Stomach (tissue), 8 donors: ENCODE measurements at regions not wholly inside any gene's neighbourhood (a gene's known extent, or its start where the extent isn't known, plus 50 kb on each side); places are given as distances from the start of the nearest gene placed in this dataset.

Source experiments
- DNase-seq, 2 donors: peaks; one replicate each; pipeline versions ENCODE4 v3.0.0 to v3.0.0-alpha.2; 2013 to 2019
- H3K27ac ChIP-seq, 5 donors: fragments of 200-600 bp in 4 of 5; sonication (generic) in 4 of 5; one replicate each; pipeline ENCODE4 v1.5.1; 2013 to 2019; ENCODE audit warnings: mild to moderate bottlenecking in 1 of 5, moderate library complexity in 1 of 5
- H3K27me3 ChIP-seq, 3 donors: fragments of 200-600 bp; sonication (generic); one replicate each; pipeline ENCODE4 v1.5.1; 2017 to 2019; ENCODE audit warnings: mixed run types in 1 of 3
- H3K36me3 ChIP-seq, 4 donors: fragments of 200-600 bp; sonication (generic); 1 replicate in 3 of 4; 2 replicates in 1 of 4; pipeline ENCODE4 v1.5.1; 2016 to 2019
- H3K4me1 ChIP-seq, 4 donors: fragments of 200-600 bp; sonication (generic); one replicate each; pipeline ENCODE4 v1.5.1; 2016 to 2019
- H3K4me3 ChIP-seq, 4 donors: fragments of 200-600 bp; sonication (generic) in 3 of 4; one replicate each; pipeline ENCODE4 v1.5.1; 2016 to 2019; ENCODE audit warnings: mild to moderate bottlenecking in 1 of 4
- H3K9me3 ChIP-seq, 4 donors: fragments of 200-600 bp; sonication (generic); one replicate each; pipeline ENCODE4 v1.5.1; 2016 to 2019
- CTCF ChIP-seq, 7 experiments: fragments of 450-650 bp in 4 of 7; fragments of 200-600 bp in 3 of 7; sonication (generic) in 3 of 7; IDR thresholded peaks; one replicate each; pipeline ENCODE4 v1.5.1; 2016 to 2019; ENCODE audit warnings: antibody characterized with exemption in 7 of 7, control low read depth in 2 of 7, mild to moderate bottlenecking in 1 of 7
- EP300 ChIP-seq: sonication (generic); formaldehyde crosslinking; IDR thresholded peaks from one replicate; pipeline ENCODE4 v1.6.1; 2017; ENCODE audit warnings: antibody characterized with exemption
- POLR2A ChIP-seq, 4 donors: fragments of 450-650 bp; IDR thresholded peaks; one replicate each; pipeline ENCODE4 v1.6.1; 2016; ENCODE audit warnings: antibody characterized with exemption in 4 of 4, control low read depth in 2 of 4, mild to moderate bottlenecking in 1 of 4, moderate library complexity in 1 of 4
- POLR2AphosphoS5 ChIP-seq, 3 donors: sonication (generic); formaldehyde crosslinking; IDR thresholded peaks; one replicate each; pipeline ENCODE4 v1.6.1; 2016; ENCODE audit warnings: antibody characterized with exemption in 3 of 3
- WGBS, 5 donors: extraction: QIAGEN DNeasy Blood & Tissue Kit in 3 of 5; methylation state at CpG; one replicate each; pipeline versions ENCODE4 v1.1.5 to v1.1.7; 2013 to 2018; 5-methylcytosine and 5-hydroxymethylcytosine counted together
- intact Hi-C: fragments of 100-400 bp; cut with DNase I; formaldehyde crosslinking; loops from one replicate; pipeline ENCODE4 v1.15.1; 2023; ENCODE audit warnings: low total_unique reads
- donor health status: healthy with polysubstance abuse.
- donor health status: Bipolar disorder and iron deficiency.
- donor health status: healthy.

- no peak overlapping the region for H3K27ac ChIP-seq
- intact Hi-C loops = no loop called here
- peak in 1 of 2 donors; percentile 17 for DNase-seq
- no peaks in the 10 kb centered on the region for H3K27me3 ChIP-seq
- H3K4me1 ChIP-seq = peaks cover 0 to 10% (median 0%) of the 10 kb centered on the region in 4 donors
- H3K4me3 ChIP-seq = no peak overlapping the region
- TF ChIP-seq POLR2AphosphoS5 (IDR thresholded peaks at IDR 0.05) = no peak
- no peak for TF ChIP-seq CTCF (IDR thresholded peaks at IDR 0.05)
- no peak for TF ChIP-seq POLR2A (IDR thresholded peaks at IDR 0.05)
- no peak for TF ChIP-seq EP300
- peaks cover 0 to 9% (median 0%) of the 10 kb centered on the region in 4 donors for H3K9me3 ChIP-seq
- H3K36me3 ChIP-seq = no peaks in the 10 kb centered on the region
These were observed 61.2 kb upstream of the ALDH1A1 start for GRCh38 chr9:73014011-73014410.

DNA sequence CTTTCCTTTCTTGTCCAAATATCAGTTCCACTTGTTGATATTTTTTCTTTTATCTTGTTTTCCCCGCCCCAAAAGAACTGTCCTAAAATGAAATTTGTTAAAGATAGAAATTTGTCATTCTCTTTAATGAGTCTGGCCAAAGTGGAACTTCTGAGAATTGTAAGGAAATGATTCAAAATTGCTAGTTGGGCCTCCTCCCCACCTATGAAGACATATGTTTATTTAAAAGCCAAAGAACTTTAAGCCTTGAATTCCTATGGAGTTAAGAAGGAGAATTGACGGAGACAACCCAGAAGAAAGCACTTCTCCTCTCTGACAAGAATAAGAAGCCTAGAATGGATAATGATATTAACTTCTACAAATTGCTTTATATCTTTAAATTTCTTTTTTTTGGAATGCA is 59.1 kb upstream of the ALDH1A1 start:
- intact Hi-C loops = no loop called here

GRCh38 chr9:73011181-73011750 is 58.4 kb upstream of the ALDH1A1 start:
- Histone ChIP-seq H3K4me1 (peaks cover 0 to 10% (median 0%) of the 10 kb centered on the region in 4 donors), H3K27ac (peak overlapping the region in 1 of 5 donors; percentile 13), H3K9me3 (no peaks in the 10 kb centered on the region), H3K27me3 (no peaks in the 10 kb centered on the region), H3K4me3 (no peak overlapping the region), H3K36me3 (no peaks in the 10 kb centered on the region)
- WGBS, 5 donors = 49 to 72% (median 61%) methylated on average over 2 of the region's 2 CpGs
- peak in 1 of 2 donors; percentile 26 for DNase-seq
- no peak for TF ChIP-seq EP300
- TF ChIP-seq POLR2AphosphoS5 (IDR thresholded peaks at IDR 0.05) = no peak
- TF ChIP-seq POLR2A (IDR thresholded peaks at IDR 0.05) = no peak
- TF ChIP-seq CTCF (IDR thresholded peaks at IDR 0.05) = no peak
- intact Hi-C loops = no loop called here

More for the DNA sequence above, 59.1 kb upstream of the ALDH1A1 start:
- TF ChIP-seq POLR2A (IDR thresholded peaks at IDR 0.05) (no peak), EP300 (no peak), CTCF (IDR thresholded peaks at IDR 0.05) (no peak), POLR2AphosphoS5 (IDR thresholded peaks at IDR 0.05) (no peak)
- no peak for DNase-seq
- Histone ChIP-seq H3K9me3 (no peaks in the 10 kb centered on the region), H3K36me3 (no peaks in the 10 kb centered on the region), H3K27ac (peak overlapping the region in 1 of 5 donors; percentile 13), H3K27me3 (no peaks in the 10 kb centered on the region), H3K4me1 (peaks cover 0 to 10% (median 0%) of the 10 kb centered on the region in 4 donors), H3K4me3 (no peak overlapping the region)
- WGBS, 5 donors = 79 to 97% (median 93%) methylated on average over 2 of the region's 2 CpGs

GRCh38 chr9:73009649-73010288 is 56.9 kb upstream of the ALDH1A1 start:
- H3K9me3 ChIP-seq = no peaks in the 10 kb centered on the region
- H3K36me3 ChIP-seq = no peaks in the 10 kb centered on the region
- H3K27ac ChIP-seq = no peak overlapping the region
- intact Hi-C loops = no loop called here
- H3K4me1 ChIP-seq = peaks cover 0 to 10% (median 0%) of the 10 kb centered on the region in 4 donors
- WGBS, 5 donors = 78 to 94% (median 85%) methylated on average over 2 of the region's 2 CpGs
- no peak for DNase-seq
- TF ChIP-seq POLR2AphosphoS5 (IDR thresholded peaks at IDR 0.05) (no peak), POLR2A (IDR thresholded peaks at IDR 0.05) (no peak), CTCF (IDR thresholded peaks at IDR 0.05) (no peak)
- no peak overlapping the region for H3K4me3 ChIP-seq
- no peaks in the 10 kb centered on the region for H3K27me3 ChIP-seq
